EL (cell line): ENCODE measurements at regions not wholly inside any gene's neighbourhood (a gene's known extent, or its start where the extent isn't known, plus 50 kb on each side); places are given as distances from the start of the nearest gene placed in this dataset.
A peak's percentile ranks its signal among the peaks of the same experiment; 100 is the strongest.
"Not testable (repeated sequence)": the region's sequence is repeated elsewhere in the genome, so short reads cannot be mapped to it uniquely, and the experiment has no call there.

ENCODE experiments used
- DNase-seq: peaks from one replicate; pipeline ENCODE4 v3.0.0-alpha.2; 2016

GRCh38 chr10:133020193-133020817 is 67.4 kb upstream of the ADGRA1 start:
- no peak for DNase-seq

GRCh38 chr10:133019651-133020050 is 68.1 kb upstream of the ADGRA1 start:
- DNase-seq, result no peak

GRCh38 chr10:133019191-133019590 is 68.5 kb upstream of the ADGRA1 start:
- DNase-seq, result no peak

GRCh38 chr10:133018491-133018890 is 69.2 kb upstream of the ADGRA1 start:
- DNase-seq, result no peak

- no peak for DNase-seq
Measured at GRCh38 chr10:133017203-133017601, 70.5 kb upstream of the ADGRA1 start.

- DNase-seq, result no peak
Measured at GRCh38 chr10:133016493-133017202, 71.1 kb upstream of the ADGRA1 start.

GRCh38 chr10:133015816-133016462 is 71.8 kb upstream of the ADGRA1 start:
- no peak for DNase-seq

- DNase-seq, result no peak
Measured at GRCh38 chr10:133015321-133015720, 72.4 kb upstream of the ADGRA1 start.

GRCh38 chr10:133014416-133015210 is 72.2 kb upstream of the CFAP46 start:
- no peak for DNase-seq

GRCh38 chr10:133013463-133013862 is 71.1 kb upstream of the CFAP46 start:
- DNase-seq, result no peak

- DNase-seq, result no peak
Measured at GRCh38 chr10:133012573-133013359, 70.4 kb upstream of the CFAP46 start.

- DNase-seq, result no peak
Measured at GRCh38 chr10:133011882-133012281, 69.5 kb upstream of the CFAP46 start.

GRCh38 chr10:133011393-133011792 is 69.0 kb upstream of the CFAP46 start:
- not testable (repeated sequence) for DNase-seq

GRCh38 chr10:133010843-133011179 is 68.4 kb upstream of the CFAP46 start:
- DNase-seq, result not testable (repeated sequence)

- peak; percentile 8 for DNase-seq
Measured at GRCh38 chr10:133010095-133010842, 67.9 kb upstream of the CFAP46 start.

GRCh38 chr10:133009218-133009950 is 67.0 kb upstream of the CFAP46 start:
- no peak for DNase-seq

- no peak for DNase-seq
Measured at GRCh38 chr10:133008736-133009135, 66.4 kb upstream of the CFAP46 start.

GRCh38 chr10:133008196-133008595 is 65.8 kb upstream of the CFAP46 start:
- DNase-seq, result no peak

GRCh38 chr10:133007360-133007858 is 65.0 kb upstream of the CFAP46 start:
- no peak for DNase-seq

GRCh38 chr10:133006806-133007205 is 64.4 kb upstream of the CFAP46 start:
- DNase-seq, result no peak

- no peak for DNase-seq
Measured at GRCh38 chr10:133006202-133006601, 63.8 kb upstream of the CFAP46 start.
